Psoas muscle (tissue), 7 donors: ENCODE measurements at regions not wholly inside any gene's neighbourhood (a gene's known extent, or its start where the extent isn't known, plus 50 kb on each side); places are given as distances from the start of the nearest gene placed in this dataset.

Experiments
- ATAC-seq, 4 donors: fragments of 200-7000 bp; cut with Tn5 transposase; one replicate each; pipeline ENCODE4 v1.9.1; 2020; ENCODE audit warnings: moderate library complexity in 3 of 4, mild to moderate bottlenecking in 2 of 4
- DNase-seq, 2 donors: peaks; one replicate each; pipeline ENCODE4 v3.0.0-alpha.2; 2020
- H3K27ac ChIP-seq: fragments of 200-600 bp; one replicate; pipeline ENCODE4 v1.8.0; 2022
- H3K27me3 ChIP-seq, 3 donors: fragments of 200-600 bp in 1 of 3; one replicate each; pipeline versions ENCODE4 v1.6.1 to v1.8.0; 2013 to 2022; ENCODE audit warnings: low read length in 2 of 3, mild to moderate bottlenecking in 2 of 3, moderate library complexity in 1 of 3; ENCODE audit not compliant: insufficient read depth in 3 of 3
- H3K36me3 ChIP-seq, 2 donors: fragments of 200-600 bp in 1 of 2; one replicate each; pipeline versions ENCODE4 v1.6.1 to v1.8.0; 2013 to 2022; ENCODE audit warnings: low read depth in 1 of 2, mild to moderate bottlenecking in 1 of 2, moderate library complexity in 1 of 2; ENCODE audit not compliant: insufficient read depth in 1 of 2
- H3K4me1 ChIP-seq: fragments of 200-600 bp; one replicate; pipeline ENCODE4 v1.8.0; 2022
- H3K4me3 ChIP-seq: fragments of 200-600 bp; one replicate; pipeline ENCODE4 v1.8.0; 2022; ENCODE audit warnings: mild to moderate bottlenecking
- H3K9me3 ChIP-seq: fragments of 200-600 bp; one replicate; pipeline ENCODE4 v1.8.0; 2022
- CTCF ChIP-seq: fragments of 200-600 bp; IDR thresholded peaks from one replicate; pipeline ENCODE4 v1.8.0; 2022; ENCODE audit warnings: antibody characterized with exemption
- WGBS, 3 donors: extraction: QIAGEN DNeasy Blood & Tissue Kit; methylation state at CpG; one replicate each; pipeline versions ENCODE4 v1.1.6 to v1.1.7; 2013; 5-methylcytosine and 5-hydroxymethylcytosine counted together
- intact Hi-C, 2 donors: fragments of 100-400 bp; cut with DNase I; formaldehyde crosslinking; loops; one replicate each; pipeline versions ENCODE4 v1.11.0 to v1.14.2; 2022
- donor health status: healthy with polysubstance abuse.
- donor health status: DM: no; HTN: no; CAD: no; lungs with moderate emphysema.
- donor health status: Bipolar disorder and iron deficiency.
- donor health status: healthy.
- donor health status: DM: yes; HTN: yes; CAD: no.
- donor health status: DM: no; HTN: no; CAD: no.
- donor health status: DM: yes; HTN: yes; CAD: no.

GRCh38 chr11:92916299-92916698, 53.2 kb upstream of the MTNR1B start:
- Histone ChIP-seq H3K27me3 (peaks cover 0 to 5% (median 0%) of the 10 kb centered on the region in 3 donors), H3K36me3 (no peaks in the 10 kb centered on the region), H3K4me1 (no peaks in the 10 kb centered on the region), H3K9me3 (no peaks in the 10 kb centered on the region), H3K4me3 (no peak overlapping the region), H3K27ac (no peak overlapping the region)
- intact Hi-C loops: no loop called here
- DNase-seq (no peak), ATAC-seq (no peak)
- no peak for TF ChIP-seq CTCF
- WGBS, 3 donors: 65 to 69% (median 66%) methylated on average over 4 of the region's 4 CpGs

GRCh38 chr11:92917927-92918326, 51.5 kb upstream of the MTNR1B start:
- ATAC-seq: no peak

GRCh38 chr11:92919048-92919447, 50.4 kb upstream of the MTNR1B start:
- Histone ChIP-seq H3K27me3 (peaks cover 0 to 3% (median 0%) of the 10 kb centered on the region in 3 donors), H3K9me3 (no peaks in the 10 kb centered on the region), H3K36me3 (no peaks in the 10 kb centered on the region), H3K4me1 (no peaks in the 10 kb centered on the region), H3K27ac (no peak overlapping the region), H3K4me3 (no peak overlapping the region)
- TF ChIP-seq CTCF: no peak
- intact Hi-C loops: no loop called here
- ATAC-seq (no peak), DNase-seq (no peak)

More at GRCh38 chr11:92917927-92918326, 51.5 kb upstream of the MTNR1B start:
- 88 to 93% (median 89%) methylated on average over 1 of the region's 1 CpG for WGBS, 3 donors
- DNase-seq: no peak
- H3K9me3 ChIP-seq: no peaks in the 10 kb centered on the region
- H3K4me3 ChIP-seq: no peak overlapping the region
- peaks cover 0 to 3% (median 0%) of the 10 kb centered on the region in 3 donors for H3K27me3 ChIP-seq
- H3K4me1 ChIP-seq: no peaks in the 10 kb centered on the region
- intact Hi-C loops: no loop called here
- no peak overlapping the region for H3K27ac ChIP-seq
- no peaks in the 10 kb centered on the region for H3K36me3 ChIP-seq
- no peak for TF ChIP-seq CTCF
